Endothelial cell (in vitro differentiated cells): ENCODE measurements at regions not wholly inside any gene's neighbourhood (a gene's known extent, or its start where the extent isn't known, plus 50 kb on each side); places are given as distances from the start of the nearest gene placed in this dataset.
"Not testable (repeated sequence)": the region's sequence is repeated elsewhere in the genome, so short reads cannot be mapped to it uniquely, and the experiment has no call there.

ENCODE experiments used
- DNase-seq: peaks from one replicate; pipeline ENCODE4 v3.0.0; 2021; ENCODE audit warnings: low spot score
- H3K27ac Mint-ChIP-seq: one replicate; pipeline ENCODE4 v1.8.0; 2021; ENCODE audit warnings: mixed read lengths, inconsistent platforms; ENCODE audit not compliant: unreplicated experiment
- H3K27me3 Mint-ChIP-seq: one replicate; pipeline ENCODE4 v1.8.0; 2021; ENCODE audit warnings: mild to moderate bottlenecking, moderate library complexity, mixed read lengths, inconsistent platforms; ENCODE audit not compliant: unreplicated experiment
- H3K36me3 Mint-ChIP-seq: one replicate; pipeline ENCODE4 v1.8.0; 2021; ENCODE audit warnings: mild to moderate bottlenecking, low read depth, mixed read lengths, inconsistent platforms; ENCODE audit not compliant: unreplicated experiment
- H3K4me1 Mint-ChIP-seq: one replicate; pipeline ENCODE4 v1.8.0; 2021; ENCODE audit warnings: mild to moderate bottlenecking, mixed read lengths, inconsistent platforms; ENCODE audit not compliant: unreplicated experiment
- H3K4me3 Mint-ChIP-seq: one replicate; pipeline ENCODE4 v1.8.0; 2021; ENCODE audit warnings: mild to moderate bottlenecking, mixed read lengths, inconsistent platforms; ENCODE audit not compliant: unreplicated experiment
- H3K9me3 Mint-ChIP-seq: one replicate; pipeline ENCODE4 v1.8.0; 2021; ENCODE audit warnings: mixed read lengths, inconsistent platforms; ENCODE audit not compliant: unreplicated experiment
- CTCF ChIP-seq: fragments of 200-600 bp; sonication (generic); IDR thresholded peaks from one replicate; pipeline ENCODE4 v1.5.0; 2021; ENCODE audit warnings: antibody characterized with exemption; ENCODE audit not compliant: unreplicated experiment

GRCh38 chr6:168804331-168804730 is 363.3 kb downstream of the SMOC2 start:
- H3K27me3 Mint-ChIP-seq, result peaks cover 2% of the 10 kb centered on the region
- no peaks in the 10 kb centered on the region for H3K36me3 Mint-ChIP-seq
- no peak overlapping the region for H3K4me3 Mint-ChIP-seq
- DNase-seq, result no peak
- TF ChIP-seq CTCF, result no peak
- H3K4me1 Mint-ChIP-seq, result no peaks in the 10 kb centered on the region
- no peak overlapping the region for H3K27ac Mint-ChIP-seq
- no peaks in the 10 kb centered on the region for H3K9me3 Mint-ChIP-seq

GRCh38 chr6:168803874-168804273 is 362.9 kb downstream of the SMOC2 start:
- Mint-ChIP-seq H3K27me3 (peaks cover 2% of the 10 kb centered on the region), H3K4me3 (no peak overlapping the region), H3K9me3 (no peaks in the 10 kb centered on the region), H3K36me3 (no peaks in the 10 kb centered on the region), H3K4me1 (no peaks in the 10 kb centered on the region), H3K27ac (no peak overlapping the region)
- TF ChIP-seq CTCF, result no peak
- no peak for DNase-seq

- no peak for TF ChIP-seq CTCF
These were observed 358.1 kb downstream of the SMOC2 start for GRCh38 chr6:168799067-168799466.

GRCh38 chr6:168796106-168796505 is 355.1 kb downstream of the SMOC2 start:
- Mint-ChIP-seq H3K27me3 (no peaks in the 10 kb centered on the region), H3K9me3 (peaks cover 4% of the 10 kb centered on the region), H3K4me1 (no peaks in the 10 kb centered on the region), H3K4me3 (no peak overlapping the region), H3K36me3 (peaks cover 4% of the 10 kb centered on the region), H3K27ac (no peak overlapping the region)
- no peak for DNase-seq
- no peak for TF ChIP-seq CTCF

More at GRCh38 chr6:168799067-168799466, 358.1 kb downstream of the SMOC2 start:
- H3K4me3 Mint-ChIP-seq, result no peak overlapping the region
- no peak for DNase-seq
- no peaks in the 10 kb centered on the region for H3K4me1 Mint-ChIP-seq
- no peaks in the 10 kb centered on the region for H3K27me3 Mint-ChIP-seq
- peaks cover 4% of the 10 kb centered on the region for H3K36me3 Mint-ChIP-seq
- H3K9me3 Mint-ChIP-seq, result peaks cover 4% of the 10 kb centered on the region
- H3K27ac Mint-ChIP-seq, result no peak overlapping the region

- not testable (repeated sequence) for H3K9me3 Mint-ChIP-seq, H3K4me1 Mint-ChIP-seq, DNase-seq, H3K4me3 Mint-ChIP-seq, H3K36me3 Mint-ChIP-seq, H3K27me3 Mint-ChIP-seq
- peak overlapping the region; percentile 43 for H3K27ac Mint-ChIP-seq
These were observed 354.6 kb downstream of the SMOC2 start for GRCh38 chr6:168795611-168796010.

GRCh38 chr6:168794491-168794890 is 353.5 kb downstream of the SMOC2 start:
- H3K36me3 Mint-ChIP-seq, result peaks cover 4% of the 10 kb centered on the region
- DNase-seq, result no peak
- H3K4me3 Mint-ChIP-seq, result no peak overlapping the region
- H3K9me3 Mint-ChIP-seq, result peaks cover 4% of the 10 kb centered on the region
- no peak for TF ChIP-seq CTCF
- H3K4me1 Mint-ChIP-seq, result no peaks in the 10 kb centered on the region
- no peak overlapping the region for H3K27ac Mint-ChIP-seq
- no peaks in the 10 kb centered on the region for H3K27me3 Mint-ChIP-seq
